ENCODE measurements at regions not wholly inside any gene's neighbourhood (a gene's known extent, or its start where the extent isn't known, plus 50 kb on each side); places are given as distances from the start of the nearest gene placed in this dataset.

DNA sequence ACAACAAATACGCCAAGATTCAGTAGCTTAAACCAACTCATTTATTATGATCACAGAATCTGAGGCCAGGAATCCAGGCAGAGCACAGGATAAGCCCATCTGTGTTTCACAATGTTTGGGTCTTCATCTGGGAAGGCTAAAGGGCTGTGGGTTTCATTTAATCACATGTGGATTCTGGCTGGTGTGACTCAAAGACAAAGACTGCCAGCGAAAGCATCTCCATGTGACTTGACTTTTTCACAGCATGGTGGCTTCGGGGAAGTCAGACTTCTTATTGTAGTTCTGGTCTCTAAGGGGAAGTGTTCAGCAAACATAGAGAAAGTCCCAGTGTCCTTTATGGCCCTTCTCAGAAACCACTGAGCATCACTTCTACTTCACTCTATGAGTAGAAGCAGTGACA lies 1014.4 kb upstream of the GOT2 start:
- DNase-seq (ENCODE audit: insufficient read length, low spot score, missing footprints): no peak
- H3K4me2 ChIP-seq (ENCODE audit: insufficient read depth, low read length): no peak overlapping the region
- no peak overlapping the region for H2AFZ ChIP-seq (ENCODE audit: low read length)
- no peaks in the 10 kb centered on the region for H3K4me1 ChIP-seq (ENCODE audit: insufficient read depth, low read length)
- H3K36me3 ChIP-seq (ENCODE audit: insufficient read depth, low read length): no peaks in the 10 kb centered on the region
- H3K9me3 ChIP-seq (ENCODE audit: low read depth, low read length): no peaks in the 10 kb centered on the region
- TF ChIP-seq, protein P1, sequence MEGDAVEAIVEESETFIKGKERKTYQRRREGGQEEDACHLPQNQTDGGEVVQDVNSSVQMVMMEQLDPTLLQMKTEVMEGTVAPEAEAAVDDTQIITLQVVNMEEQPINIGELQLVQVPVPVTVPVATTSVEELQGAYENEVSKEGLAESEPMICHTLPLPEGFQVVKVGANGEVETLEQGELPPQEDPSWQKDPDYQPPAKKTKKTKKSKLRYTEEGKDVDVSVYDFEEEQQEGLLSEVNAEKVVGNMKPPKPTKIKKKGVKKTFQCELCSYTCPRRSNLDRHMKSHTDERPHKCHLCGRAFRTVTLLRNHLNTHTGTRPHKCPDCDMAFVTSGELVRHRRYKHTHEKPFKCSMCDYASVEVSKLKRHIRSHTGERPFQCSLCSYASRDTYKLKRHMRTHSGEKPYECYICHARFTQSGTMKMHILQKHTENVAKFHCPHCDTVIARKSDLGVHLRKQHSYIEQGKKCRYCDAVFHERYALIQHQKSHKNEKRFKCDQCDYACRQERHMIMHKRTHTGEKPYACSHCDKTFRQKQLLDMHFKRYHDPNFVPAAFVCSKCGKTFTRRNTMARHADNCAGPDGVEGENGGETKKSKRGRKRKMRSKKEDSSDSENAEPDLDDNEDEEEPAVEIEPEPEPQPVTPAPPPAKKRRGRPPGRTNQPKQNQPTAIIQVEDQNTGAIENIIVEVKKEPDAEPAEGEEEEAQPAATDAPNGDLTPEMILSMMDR (IDR thresholded peaks at IDR 0.05; ENCODE audit: extremely low read depth, low read depth, low read length): no peak
- H4K20me1 ChIP-seq (ENCODE audit: insufficient read depth, low read length): no peaks in the 10 kb centered on the region
- H3K79me2 ChIP-seq (ENCODE audit: insufficient read depth, low read length): no peaks in the 10 kb centered on the region
- no peaks in the 10 kb centered on the region for H3K27me3 ChIP-seq (ENCODE audit: insufficient read depth, low read length)
- no peak overlapping the region for H3K27ac ChIP-seq (ENCODE audit: low read depth, low read length)
- no peak overlapping the region for H3K4me3 ChIP-seq (ENCODE audit: insufficient read depth, low read length)

DNA sequence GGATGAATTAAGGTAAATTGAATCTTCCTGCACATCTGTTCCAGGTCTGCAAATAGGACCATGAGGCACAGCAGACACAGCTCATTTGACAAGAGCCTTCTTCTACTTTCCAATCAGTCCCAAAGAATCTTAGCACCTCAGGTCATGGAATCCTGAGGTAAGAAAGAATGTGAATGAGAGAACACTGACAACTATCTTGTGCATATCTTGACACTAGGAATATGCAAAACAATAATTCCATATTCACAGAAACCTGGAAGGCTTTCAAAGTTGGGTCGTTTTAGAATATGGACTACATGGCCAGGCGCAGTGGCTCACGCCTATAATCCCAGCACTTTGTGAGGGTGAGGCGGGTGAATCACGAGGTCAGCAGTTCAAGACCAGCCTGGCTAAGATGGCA lies 1009.4 kb upstream of the GOT2 start:
- H3K4me1 ChIP-seq (ENCODE audit: insufficient read depth, low read length): no peaks in the 10 kb centered on the region
- no peaks in the 10 kb centered on the region for H3K27me3 ChIP-seq (ENCODE audit: insufficient read depth, low read length)
- TF ChIP-seq, protein P1 (IDR thresholded peaks at IDR 0.05; ENCODE audit: extremely low read depth, low read depth, low read length): no peak

DNA sequence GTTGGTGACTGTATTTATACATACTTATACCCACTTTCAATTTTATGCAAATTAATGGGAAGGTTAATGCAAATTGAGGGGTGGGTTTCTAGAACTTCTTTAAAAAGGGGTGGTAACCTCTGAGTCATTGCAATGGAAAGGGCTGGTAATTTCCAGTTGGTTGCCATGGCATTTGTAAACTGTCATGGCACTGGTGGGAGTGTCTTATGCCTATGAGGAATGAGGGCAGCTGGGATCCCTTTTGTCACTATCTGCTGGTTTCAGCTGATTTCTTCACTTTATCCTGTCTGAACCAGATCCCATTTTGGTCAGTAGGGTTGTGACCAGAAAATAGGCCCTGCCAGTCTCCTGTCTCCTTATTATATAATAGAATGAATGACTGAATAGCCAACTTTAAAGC lies 1006.7 kb upstream of the GOT2 start:
- Histone ChIP-seq H3K4me2 (ENCODE audit: insufficient read depth, low read length) (no peak overlapping the region), H3K36me3 (ENCODE audit: insufficient read depth, low read length) (no peaks in the 10 kb centered on the region), H2AFZ (ENCODE audit: low read length) (no peak overlapping the region), H3K79me2 (ENCODE audit: insufficient read depth, low read length) (no peaks in the 10 kb centered on the region), H3K9me3 (ENCODE audit: low read depth, low read length) (no peaks in the 10 kb centered on the region), H4K20me1 (ENCODE audit: insufficient read depth, low read length) (no peaks in the 10 kb centered on the region), H3K4me1 (ENCODE audit: insufficient read depth, low read length) (no peaks in the 10 kb centered on the region), H3K27me3 (ENCODE audit: insufficient read depth, low read length) (no peaks in the 10 kb centered on the region), H3K27ac (ENCODE audit: low read depth, low read length) (no peak overlapping the region), H3K4me3 (ENCODE audit: insufficient read depth, low read length) (no peak overlapping the region)
- DNase-seq (ENCODE audit: insufficient read length, low spot score, missing footprints): no peak
- TF ChIP-seq, protein P1 (IDR thresholded peaks at IDR 0.05; ENCODE audit: extremely low read depth, low read depth, low read length): no peak

More for the DNA sequence above, 1009.4 kb upstream of the GOT2 start:
- H3K79me2 ChIP-seq (ENCODE audit: insufficient read depth, low read length): no peaks in the 10 kb centered on the region
- no peaks in the 10 kb centered on the region for H3K9me3 ChIP-seq (ENCODE audit: low read depth, low read length)
- DNase-seq (ENCODE audit: insufficient read length, low spot score, missing footprints): no peak
- no peaks in the 10 kb centered on the region for H3K36me3 ChIP-seq (ENCODE audit: insufficient read depth, low read length)
- no peak overlapping the region for H3K4me2 ChIP-seq (ENCODE audit: insufficient read depth, low read length)
- H3K27ac ChIP-seq (ENCODE audit: low read depth, low read length): no peak overlapping the region
- no peak overlapping the region for H3K4me3 ChIP-seq (ENCODE audit: insufficient read depth, low read length)
- no peak overlapping the region for H2AFZ ChIP-seq (ENCODE audit: low read length)
- no peaks in the 10 kb centered on the region for H4K20me1 ChIP-seq (ENCODE audit: insufficient read depth, low read length)

DNA sequence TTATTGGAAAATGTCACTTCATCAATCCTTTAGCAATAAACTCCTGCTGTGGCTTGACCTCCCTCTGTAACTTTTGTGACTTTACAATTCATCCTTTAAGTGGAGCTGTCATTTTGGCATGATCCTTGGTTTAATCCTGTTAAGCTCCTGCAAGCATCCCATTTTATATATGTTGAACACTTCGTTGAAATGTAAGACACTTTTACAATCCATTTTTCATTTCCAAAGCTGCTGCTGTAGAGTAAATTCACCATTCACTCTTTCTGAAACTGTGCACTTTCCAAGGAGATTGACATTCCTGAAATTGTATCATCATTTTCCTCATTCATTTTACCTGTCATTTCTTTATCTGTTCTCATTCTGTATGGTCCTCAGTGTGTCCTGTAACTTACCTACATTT lies 1003.2 kb upstream of the GOT2 start:
- Histone ChIP-seq H3K36me3 (ENCODE audit: insufficient read depth, low read length) (no peaks in the 10 kb centered on the region), H4K20me1 (ENCODE audit: insufficient read depth, low read length) (no peaks in the 10 kb centered on the region), H3K9me3 (ENCODE audit: low read depth, low read length) (no peaks in the 10 kb centered on the region), H3K79me2 (ENCODE audit: insufficient read depth, low read length) (no peaks in the 10 kb centered on the region), H3K4me3 (ENCODE audit: insufficient read depth, low read length) (no peak overlapping the region), H2AFZ (ENCODE audit: low read length) (no peak overlapping the region), H3K4me1 (ENCODE audit: insufficient read depth, low read length) (no peaks in the 10 kb centered on the region), H3K27me3 (ENCODE audit: insufficient read depth, low read length) (no peaks in the 10 kb centered on the region), H3K27ac (ENCODE audit: low read depth, low read length) (no peak overlapping the region), H3K4me2 (ENCODE audit: insufficient read depth, low read length) (no peak overlapping the region)
- no peak for DNase-seq (ENCODE audit: insufficient read length, low spot score, missing footprints)
- TF ChIP-seq, protein P1 (IDR thresholded peaks at IDR 0.05; ENCODE audit: extremely low read depth, low read depth, low read length): no peak
